IMR-90 (cell line): ENCODE measurements at regions not wholly inside any gene's neighbourhood (a gene's known extent, or its start where the extent isn't known, plus 50 kb on each side); places are given as distances from the start of the nearest gene placed in this dataset.

ENCODE experiments used
- ATAC-seq: fragments of 200-7000 bp; cut with Tn5 transposase; 2 replicates; pipeline ENCODE4 v1.9.1; 2020; ENCODE audit warnings: low read depth, mild to moderate bottlenecking, moderate library complexity
- BruUV-seq: library from RNA; stranded (reverse); fragments of 400-500 nt; replicated peaks from 2 replicates; lab custom pipeline; 2021; lab: Mats Ljungman, UMichigan
- CTCF ChIA-PET: fragments of 300-600 bp; formaldehyde crosslinking; extraction: SDS; loops from one replicate; lab custom pipeline; 2021; ENCODE audit warnings: antibody characterized with exemption; lab: Yijun Ruan, JAX
- POLR2A ChIA-PET: fragments of 300-600 bp; sonication (Branson Sonifier 250); formaldehyde crosslinking; loops from one replicate; lab custom pipeline; 2022; ENCODE audit warnings: antibody characterized with exemption; ENCODE audit not compliant: unreplicated experiment; lab: Charles Lee
- DNase-seq: peaks from one replicate; pipeline ENCODE4 v3.0.0; 2013
- H2AFZ ChIP-seq: replicated peaks from 2 replicates; pipeline ENCODE3; 2013; ENCODE audit warnings: low read length, mild to moderate bottlenecking; ENCODE audit not compliant: poor library complexity
- H2AK5ac ChIP-seq: 2 replicates; pipeline ENCODE4 v1.6.1; 2013; ENCODE audit warnings: low read depth, low read length, inconsistent platforms
- H2AK9ac ChIP-seq: replicated peaks from 2 replicates; pipeline ENCODE3; 2013; ENCODE audit warnings: mild to moderate bottlenecking, low read depth, low read length, moderate library complexity; ENCODE audit not compliant: poor library complexity
- H2BK120ac ChIP-seq: 2 replicates; pipeline ENCODE4 v1.6.1; 2013; ENCODE audit warnings: low read depth, low read length, inconsistent platforms
- H2BK15ac ChIP-seq: 3 replicates; pipeline ENCODE4 v1.6.1; 2013; ENCODE audit warnings: low read depth, low read length, inconsistent platforms
- H2BK20ac ChIP-seq: 2 replicates; pipeline ENCODE4 v1.6.1; 2013; ENCODE audit warnings: low read depth, mild to moderate bottlenecking, inconsistent platforms, low read length, moderate library complexity
- H2BK5ac ChIP-seq: 2 replicates; pipeline ENCODE4 v1.6.1; 2013; ENCODE audit warnings: mild to moderate bottlenecking, low read depth, low read length, inconsistent platforms; ENCODE audit not compliant: poor library complexity, severe bottlenecking
- H3K14ac ChIP-seq: replicated peaks from 2 replicates; pipeline ENCODE4 v1.6.1; 2013; ENCODE audit warnings: low read depth, low read length, inconsistent platforms
- H3K18ac ChIP-seq: 2 replicates; pipeline ENCODE4 v1.6.1; 2013; ENCODE audit warnings: low read depth, low read length, control low read depth
- H3K23ac ChIP-seq: 2 replicates; pipeline ENCODE4 v1.6.1; 2013; ENCODE audit warnings: low read depth, low read length, inconsistent platforms
- H3K27ac ChIP-seq: 2 replicates; pipeline ENCODE4 v1.5.1; 2013; ENCODE audit warnings: mild to moderate bottlenecking, control low read depth, low read length; ENCODE audit not compliant: insufficient read depth
- H3K27me3 ChIP-seq: 2 replicates; pipeline ENCODE4 v1.6.1; 2013; ENCODE audit warnings: low read length; ENCODE audit not compliant: control insufficient read depth, insufficient read depth
- H3K36me3 ChIP-seq: 2 replicates; pipeline ENCODE4 v1.6.1; 2013; ENCODE audit warnings: low read length, mixed read lengths; ENCODE audit not compliant: control insufficient read depth, insufficient read depth
- H3K4ac ChIP-seq: 2 replicates; pipeline ENCODE4 v1.6.1; 2013; ENCODE audit warnings: low read depth, low read length, inconsistent platforms
- H3K4me1 ChIP-seq: 2 replicates; pipeline ENCODE4 v1.6.1; 2013; ENCODE audit warnings: low read length, mixed read lengths; ENCODE audit not compliant: control insufficient read depth, insufficient read depth
- H3K4me2 ChIP-seq: 2 replicates; pipeline ENCODE4 v1.6.1; 2013; ENCODE audit warnings: low read depth, mild to moderate bottlenecking, control low read depth, low read length, moderate library complexity
- H3K4me3 ChIP-seq: 2 replicates; pipeline ENCODE4 v1.5.1; 2013; ENCODE audit warnings: low read depth, mild to moderate bottlenecking, control low read depth, low read length, moderate library complexity; ENCODE audit not compliant: insufficient read depth
- H3K56ac ChIP-seq: 2 replicates; pipeline ENCODE4 v1.6.1; 2013; ENCODE audit warnings: low read length, inconsistent platforms; ENCODE audit not compliant: insufficient read depth; ENCODE audit errors: extremely low read depth
- H3K79me1 ChIP-seq, 2 experiments: 2 replicates each; pipeline ENCODE4 v1.6.1; 2013; ENCODE audit warnings: low read length in 2 of 2, inconsistent platforms in 1 of 2, low read depth in 1 of 2
- H3K9ac ChIP-seq: 2 replicates; pipeline ENCODE4 v1.6.1; 2013; ENCODE audit warnings: low read depth, low read length, control low read depth
- H3K9me1 ChIP-seq: 2 replicates; pipeline ENCODE4 v1.6.1; 2013; ENCODE audit warnings: low read length, inconsistent platforms; ENCODE audit not compliant: insufficient read depth
- H3K9me3 ChIP-seq: 2 replicates; pipeline ENCODE4 v1.6.1; 2013; ENCODE audit warnings: low read length; ENCODE audit not compliant: control insufficient read depth, insufficient read depth
- H4K20me1 ChIP-seq: 2 replicates; pipeline ENCODE4 v1.6.1; 2013; ENCODE audit warnings: low read length, inconsistent platforms; ENCODE audit not compliant: insufficient read depth
- H4K5ac ChIP-seq: 2 replicates; pipeline ENCODE4 v1.6.1; 2013; ENCODE audit warnings: mild to moderate bottlenecking, low read depth, low read length, control low read depth
- H4K8ac ChIP-seq, 2 experiments: 2 replicates each; pipeline ENCODE4 v1.6.1; 2013; ENCODE audit warnings: low read depth in 2 of 2, low read length in 2 of 2, control low read depth in 1 of 2, inconsistent platforms in 1 of 2
- H4K91ac ChIP-seq: 2 replicates; pipeline ENCODE4 v1.6.1; 2013; ENCODE audit warnings: low read depth, low read length, inconsistent platforms; ENCODE audit not compliant: insufficient read depth
- BHLHE40 ChIP-seq: fragments of 150-350 bp; IDR thresholded peaks from 2 replicates; pipeline ENCODE4 v1.6.1; 2016; ENCODE audit warnings: mild to moderate bottlenecking, low read depth, low read length
- CEBPB ChIP-seq: IDR thresholded peaks from 2 replicates; pipeline ENCODE4 v1.6.1; 2012; ENCODE audit warnings: low read depth, low read length, improper control_type of control experiment
- CHD1 ChIP-seq: IDR thresholded peaks from 2 replicates; pipeline ENCODE4 v1.6.1; 2012; ENCODE audit warnings: low read depth, low read length, improper control_type of control experiment
- FOS ChIP-seq: fragments of 150-350 bp; IDR thresholded peaks from 2 replicates; pipeline ENCODE4 v1.6.1; 2016; ENCODE audit warnings: low read depth, low read length
- MAFK ChIP-seq: IDR thresholded peaks from 2 replicates; pipeline ENCODE4 v1.6.1; 2012; ENCODE audit warnings: low read depth, low read length, improper control_type of control experiment
- MAZ ChIP-seq: IDR thresholded peaks from 2 replicates; pipeline ENCODE4 v1.6.1; 2012; ENCODE audit warnings: low read depth, mild to moderate bottlenecking, low read length, improper control_type of control experiment, moderate library complexity, borderline replicate concordance
- MXI1 ChIP-seq: IDR thresholded peaks from 2 replicates; pipeline ENCODE4 v1.6.1; 2012; ENCODE audit warnings: low read depth, mild to moderate bottlenecking, low read length, moderate library complexity, borderline replicate concordance
- NFE2L2 ChIP-seq: fragments of 150-350 bp; IDR thresholded peaks from 2 replicates; pipeline ENCODE4 v1.6.1; 2016; ENCODE audit warnings: low read depth, mild to moderate bottlenecking, low read length
- POLR2A ChIP-seq: IDR thresholded peaks from 2 replicates; pipeline ENCODE4 v1.6.1; 2012; ENCODE audit warnings: mild to moderate bottlenecking, low read depth, low read length
- RAD21 ChIP-seq: IDR thresholded peaks from 2 replicates; pipeline ENCODE4 v1.6.1; 2012; ENCODE audit warnings: low read length, improper control_type of control experiment
- RCOR1 ChIP-seq: IDR thresholded peaks from 2 replicates; pipeline ENCODE4 v1.6.1; 2012; ENCODE audit warnings: mild to moderate bottlenecking, low read length, improper control_type of control experiment; ENCODE audit not compliant: insufficient replicate concordance
- RFX5 ChIP-seq: IDR thresholded peaks from 2 replicates; pipeline ENCODE4 v1.8.0; 2012; ENCODE audit warnings: low read depth, mild to moderate bottlenecking, low read length, moderate library complexity
- SMC3 ChIP-seq: fragments of 150-350 bp; IDR thresholded peaks from 2 replicates; pipeline ENCODE4 v1.6.1; 2016; ENCODE audit warnings: low read depth, mild to moderate bottlenecking, antibody characterized with exemption, low read length, moderate library complexity
- WGBS, 2 experiments: methylation state at CpG; one replicate each; pipeline versions ENCODE4 v1.1.5 to v1.1.7; 2013; ENCODE audit warnings: missing lambda C conversion rate in 2 of 2; ENCODE audit not compliant: insufficient read length in 1 of 2; ENCODE audit errors: extremely low coverage in 2 of 2; 5-methylcytosine and 5-hydroxymethylcytosine counted together
- dilution Hi-C: fragments of 300-500 bp; cut with HindIII; formaldehyde crosslinking; loops from one replicate; pipeline ENCODE4 v1.14.3; 2018; ENCODE audit warnings: low sequenced_read_pairs; ENCODE audit not compliant: unreplicated experiment
- in situ Hi-C: fragments of 300-500 bp; cut with MboI; formaldehyde crosslinking; loops from 3 replicates; pipeline ENCODE4 v1.14.3; 2019; ENCODE audit warnings: low sequenced_read_pairs, inconsistent platforms, mixed read lengths
- intact Hi-C: fragments of 100-400 bp; cut with micrococcal nuclease; formaldehyde crosslinking; loops from 2 replicates; pipeline ENCODE4 v1.10.0; 2022
- TF ChIP-seq, protein P1 (sequence below): conservative IDR thresholded peaks from 2 replicates; pipeline ENCODE4 v1.5.1; 2012; ENCODE audit warnings: mild to moderate bottlenecking, low read depth, low read length, improper control_type of control experiment
- TF ChIP-seq, protein P2 (sequence below): fragments of 150-350 bp; IDR thresholded peaks from 2 replicates; pipeline ENCODE4 v1.6.1; 2016; ENCODE audit warnings: low read depth, mild to moderate bottlenecking, low read length, moderate library complexity, borderline replicate concordance
- TF ChIP-seq, protein P3 (sequence below): fragments of 150-350 bp; IDR thresholded peaks from 2 replicates; pipeline ENCODE4 v1.6.1; 2017; ENCODE audit warnings: mild to moderate bottlenecking, antibody characterized with exemption, low read length, low read depth

DNA sequence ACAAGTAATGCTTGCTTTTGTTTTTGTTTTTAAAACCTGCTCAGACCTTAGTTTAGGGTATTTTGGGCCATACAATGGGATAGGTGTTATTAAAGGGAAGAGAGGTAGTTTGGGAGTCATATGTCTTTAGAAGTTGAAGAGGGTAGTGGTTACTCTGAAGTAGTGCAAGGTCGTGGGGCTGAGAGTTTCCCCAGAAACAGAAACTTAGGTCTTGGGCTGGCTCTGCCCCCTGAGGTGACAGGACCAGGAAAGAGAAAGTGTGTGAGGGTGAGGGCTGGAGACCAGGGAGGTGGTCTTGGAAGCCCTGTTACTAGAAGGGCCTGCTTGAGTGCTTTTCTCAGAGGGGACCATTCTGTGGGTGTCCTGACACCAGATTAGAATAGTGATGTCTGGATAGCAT lies 500.5 kb upstream of the SPHKAP start:
- no peaks in the 10 kb centered on the region for H3K79me1 ChIP-seq
- H2BK15ac ChIP-seq: no peak overlapping the region
- no peak overlapping the region for H2BK20ac ChIP-seq
- no peak overlapping the region for H3K4me3 ChIP-seq
- H3K27ac ChIP-seq: no peak overlapping the region
- no peak overlapping the region for H4K8ac ChIP-seq
- BruUV-seq: no TSS peak
- ATAC-seq (no peak), DNase-seq (no peak)
- ChIA-PET POLR2A (no interaction called here), CTCF (no interaction called here)
- 60% methylated on average over 1 of the region's 1 CpG; no CpG with 5 or more reads in 1 of the 2 experiments for WGBS, 2 experiments
- no peak overlapping the region; the same call in 1 of the 2 replicates for H3K18ac ChIP-seq
- no peak overlapping the region for H2BK120ac ChIP-seq
- no peak overlapping the region for H2BK5ac ChIP-seq
- no peak overlapping the region for H3K4me2 ChIP-seq
- H4K20me1 ChIP-seq: no peaks in the 10 kb centered on the region
- H3K9ac ChIP-seq: no peak overlapping the region
- no peaks in the 10 kb centered on the region for H3K9me1 ChIP-seq
- no peak overlapping the region; the same call in 1 of the 2 replicates for H4K5ac ChIP-seq
- no peak overlapping the region for H2AK5ac ChIP-seq
- no peak overlapping the region for H3K4ac ChIP-seq
- intact Hi-C loops: loop anchor here (5.0 to 10.0 kb wide), 2 partner anchors 590 to 903 kb away; partner anchors contain the start of gene PID1
- in situ Hi-C loops: loop anchor here (10.0 to 25.0 kb wide), 2 partner anchors 593 to 905 kb away; partner anchors contain the start of gene PID1
- H3K9me3 ChIP-seq: peaks cover 2% of the 10 kb centered on the region; the same call in 1 of the 2 replicates
- H3K27me3 ChIP-seq: no peaks in the 10 kb centered on the region
- H2AK9ac ChIP-seq: no peak overlapping the region
- no peak overlapping the region for H3K14ac ChIP-seq
- TF ChIP-seq, protein P1, sequence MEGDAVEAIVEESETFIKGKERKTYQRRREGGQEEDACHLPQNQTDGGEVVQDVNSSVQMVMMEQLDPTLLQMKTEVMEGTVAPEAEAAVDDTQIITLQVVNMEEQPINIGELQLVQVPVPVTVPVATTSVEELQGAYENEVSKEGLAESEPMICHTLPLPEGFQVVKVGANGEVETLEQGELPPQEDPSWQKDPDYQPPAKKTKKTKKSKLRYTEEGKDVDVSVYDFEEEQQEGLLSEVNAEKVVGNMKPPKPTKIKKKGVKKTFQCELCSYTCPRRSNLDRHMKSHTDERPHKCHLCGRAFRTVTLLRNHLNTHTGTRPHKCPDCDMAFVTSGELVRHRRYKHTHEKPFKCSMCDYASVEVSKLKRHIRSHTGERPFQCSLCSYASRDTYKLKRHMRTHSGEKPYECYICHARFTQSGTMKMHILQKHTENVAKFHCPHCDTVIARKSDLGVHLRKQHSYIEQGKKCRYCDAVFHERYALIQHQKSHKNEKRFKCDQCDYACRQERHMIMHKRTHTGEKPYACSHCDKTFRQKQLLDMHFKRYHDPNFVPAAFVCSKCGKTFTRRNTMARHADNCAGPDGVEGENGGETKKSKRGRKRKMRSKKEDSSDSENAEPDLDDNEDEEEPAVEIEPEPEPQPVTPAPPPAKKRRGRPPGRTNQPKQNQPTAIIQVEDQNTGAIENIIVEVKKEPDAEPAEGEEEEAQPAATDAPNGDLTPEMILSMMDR: no peak
- TF ChIP-seq RAD21 (no peak), MXI1 (no peak), CEBPB (no peak), SMC3 (no peak), MAZ (no peak), CHD1 (no peak), POLR2A (no peak), BHLHE40 (no peak), NFE2L2 (no peak), RFX5 (no peak), FOS (no peak), MAFK (no peak), RCOR1 (no peak)
- TF ChIP-seq, protein P2, sequence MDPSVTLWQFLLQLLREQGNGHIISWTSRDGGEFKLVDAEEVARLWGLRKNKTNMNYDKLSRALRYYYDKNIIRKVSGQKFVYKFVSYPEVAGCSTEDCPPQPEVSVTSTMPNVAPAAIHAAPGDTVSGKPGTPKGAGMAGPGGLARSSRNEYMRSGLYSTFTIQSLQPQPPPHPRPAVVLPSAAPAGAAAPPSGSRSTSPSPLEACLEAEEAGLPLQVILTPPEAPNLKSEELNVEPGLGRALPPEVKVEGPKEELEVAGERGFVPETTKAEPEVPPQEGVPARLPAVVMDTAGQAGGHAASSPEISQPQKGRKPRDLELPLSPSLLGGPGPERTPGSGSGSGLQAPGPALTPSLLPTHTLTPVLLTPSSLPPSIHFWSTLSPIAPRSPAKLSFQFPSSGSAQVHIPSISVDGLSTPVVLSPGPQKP: no peak
- TF ChIP-seq, protein P3, sequence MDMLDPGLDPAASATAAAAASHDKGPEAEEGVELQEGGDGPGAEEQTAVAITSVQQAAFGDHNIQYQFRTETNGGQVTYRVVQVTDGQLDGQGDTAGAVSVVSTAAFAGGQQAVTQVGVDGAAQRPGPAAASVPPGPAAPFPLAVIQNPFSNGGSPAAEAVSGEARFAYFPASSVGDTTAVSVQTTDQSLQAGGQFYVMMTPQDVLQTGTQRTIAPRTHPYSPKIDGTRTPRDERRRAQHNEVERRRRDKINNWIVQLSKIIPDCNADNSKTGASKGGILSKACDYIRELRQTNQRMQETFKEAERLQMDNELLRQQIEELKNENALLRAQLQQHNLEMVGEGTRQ: no peak
- peaks cover 2% of the 10 kb centered on the region; the same call in 1 of the 2 replicates for H3K4me1 ChIP-seq
- no peak overlapping the region for H3K23ac ChIP-seq
- peak overlapping the region; percentile 62 for H2AFZ ChIP-seq
- dilution Hi-C loops: no loop called here
- H3K56ac ChIP-seq: no peak overlapping the region
- H4K91ac ChIP-seq: no peak overlapping the region
- no peaks in the 10 kb centered on the region for H3K36me3 ChIP-seq
